H1 (cell line): ENCODE measurements at regions not wholly inside any gene's neighbourhood (a gene's known extent, or its start where the extent isn't known, plus 50 kb on each side); places are given as distances from the start of the nearest gene placed in this dataset.

Experiments used
- CTCF ChIA-PET: fragments of 300-600 bp; sonication (Branson Sonifier 250); formaldehyde crosslinking; loops from one replicate; lab custom pipeline; 2021; ENCODE audit not compliant: partially characterized antibody; lab: Charles Lee
- POLR2A ChIA-PET: fragments of 300-600 bp; sonication (Branson Sonifier 250); formaldehyde crosslinking; loops from one replicate; lab custom pipeline; 2021; ENCODE audit warnings: inconsistent platforms; ENCODE audit not compliant: partially characterized antibody; lab: Charles Lee
- DNase-seq, 2 experiments: peaks; one replicate each; pipeline versions ENCODE4 v3.0.0 to v3.0.0-alpha.2; 2010 to 2022; ENCODE audit warnings: low spot score in 2 of 2, low read depth in 1 of 2, mixed read lengths in 1 of 2
- FAIRE-seq: peaks from 2 replicates; lab custom pipeline; 2011; peaks lifted over from hg19 to GRCh38; lab: Jason Lieb, UNC
- H2AFZ ChIP-seq: 2 replicates; pipeline ENCODE4 v1.8.1; 2012; ENCODE audit warnings: low read length, inconsistent platforms
- H2AK5ac ChIP-seq: 2 replicates; pipeline ENCODE4 v1.6.1; 2013; ENCODE audit warnings: low read depth, low read length
- H2BK120ac ChIP-seq: replicated peaks from 2 replicates; pipeline ENCODE3; 2013; ENCODE audit warnings: low read depth, low read length, inconsistent platforms
- H2BK12ac ChIP-seq: 2 replicates; pipeline ENCODE4 v1.6.1; 2013; ENCODE audit warnings: low read depth, low read length
- H2BK15ac ChIP-seq: 2 replicates; pipeline ENCODE4 v1.6.1; 2013; ENCODE audit warnings: low read length
- H2BK20ac ChIP-seq: 2 replicates; pipeline ENCODE4 v1.6.1; 2013; ENCODE audit warnings: low read length
- H2BK5ac ChIP-seq: 2 replicates; pipeline ENCODE4 v1.6.1; 2013; ENCODE audit warnings: low read depth, low read length
- H3K14ac ChIP-seq: 2 replicates; pipeline ENCODE4 v1.6.1; 2013; ENCODE audit warnings: inconsistent platforms; ENCODE audit not compliant: insufficient read length
- H3K18ac ChIP-seq: 2 replicates; pipeline ENCODE4 v1.6.1; 2013; ENCODE audit warnings: low read length; ENCODE audit errors: extremely low read depth
- H3K23ac ChIP-seq: 2 replicates; pipeline ENCODE4 v1.6.1; 2013; ENCODE audit warnings: inconsistent platforms; ENCODE audit not compliant: insufficient read length
- H3K23me2 ChIP-seq: 2 replicates; pipeline ENCODE4 v1.6.1; 2013; ENCODE audit warnings: low read depth, low read length
- H3K27ac ChIP-seq: 2 replicates; pipeline ENCODE4 v1.6.1; 2011; ENCODE audit warnings: low read depth, low read length, inconsistent platforms
- H3K27me3 ChIP-seq, 4 experiments: replicated peaks in 1 of 4; 1 replicate in 1 of 4; 2 replicates in 3 of 4; pipeline versions ENCODE4 v1.6.1 to v1.8.1; 2011 to 2013; ENCODE audit warnings: low read length in 3 of 4, mild to moderate bottlenecking in 3 of 4, inconsistent platforms in 2 of 4, mixed read lengths in 2 of 4, moderate library complexity in 1 of 4; ENCODE audit not compliant: control insufficient read depth in 3 of 4, insufficient read depth in 3 of 4; ENCODE audit errors: extremely low read depth in 1 of 4
- H3K36me3 ChIP-seq, 4 experiments: 2 replicates each; pipeline versions ENCODE4 v1.6.1 to v1.8.1; 2011 to 2013; ENCODE audit warnings: mild to moderate bottlenecking in 4 of 4, low read length in 3 of 4, moderate library complexity in 2 of 4, control low read depth in 1 of 4, inconsistent platforms in 1 of 4; ENCODE audit not compliant: insufficient read depth in 4 of 4, control insufficient read depth in 2 of 4
- H3K4ac ChIP-seq: replicated peaks from 2 replicates; pipeline ENCODE3; 2013; ENCODE audit warnings: low read length, low read depth, mixed read lengths, inconsistent platforms; ENCODE audit not compliant: insufficient read length
- H3K4me1 ChIP-seq, 4 experiments: replicated peaks in 1 of 4; 1 replicate in 1 of 4; 2 replicates in 3 of 4; pipeline versions ENCODE4 v1.6.1 to v1.8.1; 2011 to 2013; ENCODE audit warnings: low read length in 3 of 4, inconsistent platforms in 2 of 4, mixed read lengths in 1 of 4; ENCODE audit not compliant: insufficient read depth in 4 of 4, control insufficient read depth in 3 of 4
- H3K4me2 ChIP-seq, 2 experiments: 2 replicates each; pipeline versions ENCODE4 v1.6.1 to v1.8.1; 2011 to 2013; ENCODE audit warnings: low read depth in 2 of 2, low read length in 2 of 2, control low read depth in 1 of 2, inconsistent platforms in 1 of 2, mild to moderate bottlenecking in 1 of 2; ENCODE audit not compliant: insufficient read depth in 1 of 2
- H3K4me3 ChIP-seq, 4 experiments: fragments of 200-600, 300-600 bp in 1 of 4; sonication (generic), shearing (Covaris generic), sonication (Bioruptor Twin) in 1 of 4; 2 replicates each; pipeline versions ENCODE4 v1.5.1 to v1.8.1; 2011 to 2016; ENCODE audit warnings: low read length in 4 of 4, low read depth in 3 of 4, control low read depth in 2 of 4, inconsistent platforms in 2 of 4, mild to moderate bottlenecking in 2 of 4, mixed read lengths in 1 of 4, moderate library complexity in 1 of 4; ENCODE audit not compliant: insufficient read depth in 2 of 4; ENCODE audit errors: extremely low read depth in 1 of 4
- H3K56ac ChIP-seq: replicated peaks from 2 replicates; pipeline ENCODE3; 2013; ENCODE audit warnings: low read depth, mild to moderate bottlenecking, mixed read lengths, low read length, inconsistent platforms; ENCODE audit not compliant: insufficient read length
- H3K79me1 ChIP-seq: 2 replicates; pipeline ENCODE4 v1.6.1; 2013; ENCODE audit warnings: low read depth, low read length, control low read depth
- H3K79me2 ChIP-seq, 2 experiments: 2 replicates each; pipeline versions ENCODE4 v1.6.1 to v1.8.1; 2012 to 2013; ENCODE audit warnings: low read length in 2 of 2, mild to moderate bottlenecking in 2 of 2, inconsistent platforms in 1 of 2; ENCODE audit not compliant: insufficient read depth in 2 of 2, control insufficient read depth in 1 of 2
- H3K9ac ChIP-seq, 4 experiments: replicated peaks in 1 of 4; 1 replicate in 1 of 4; 2 replicates in 3 of 4; pipeline versions ENCODE4 v1.6.1 to v1.8.1; 2011 to 2013; ENCODE audit warnings: low read depth in 3 of 4, low read length in 3 of 4, control low read depth in 2 of 4, mild to moderate bottlenecking in 2 of 4, moderate library complexity in 2 of 4, inconsistent platforms in 1 of 4; ENCODE audit errors: extremely low read depth in 1 of 4
- H3K9me3 ChIP-seq, 2 experiments: 2 replicates each; pipeline versions ENCODE4 v1.6.1 to v1.8.1; 2012 to 2013; ENCODE audit warnings: mild to moderate bottlenecking in 2 of 2, moderate library complexity in 2 of 2, control low read depth in 1 of 2, inconsistent platforms in 1 of 2, low read depth in 1 of 2, low read length in 1 of 2, mixed read lengths in 1 of 2; ENCODE audit not compliant: insufficient read depth in 2 of 2
- H4K20me1 ChIP-seq, 2 experiments: replicated peaks in 1 of 2; 2 replicates each; pipeline versions ENCODE3 to v1.8.1; 2011 to 2013; ENCODE audit warnings: inconsistent platforms in 2 of 2, low read length in 2 of 2, mild to moderate bottlenecking in 1 of 2; ENCODE audit not compliant: insufficient read depth in 2 of 2, control insufficient read depth in 1 of 2
- H4K5ac ChIP-seq: 2 replicates; pipeline ENCODE4 v1.6.1; 2013; ENCODE audit warnings: low read length, low read depth, mixed read lengths, inconsistent platforms; ENCODE audit not compliant: insufficient read length
- H4K8ac ChIP-seq: 2 replicates; pipeline ENCODE4 v1.8.0; 2013; ENCODE audit warnings: mild to moderate bottlenecking, moderate library complexity, low read length, inconsistent platforms; ENCODE audit not compliant: insufficient read depth; ENCODE audit errors: extremely low read depth
- H4K91ac ChIP-seq: replicated peaks from 2 replicates; pipeline ENCODE3; 2013; ENCODE audit warnings: low read length, mixed read lengths, inconsistent platforms; ENCODE audit not compliant: insufficient read length
- CBX5 ChIP-seq: fragments of 300-800, 300-1000 bp; sonication (generic); IDR thresholded peaks from 2 replicates; pipeline ENCODE4 v1.7.1; 2016; ENCODE audit warnings: antibody characterized with exemption, low read length, low read depth
- CHD2 ChIP-seq: IDR thresholded peaks from 2 replicates; pipeline ENCODE4 v1.6.1; 2012; ENCODE audit warnings: low read length, improper control_type of control experiment
- CTBP2 ChIP-seq: IDR thresholded peaks from 2 replicates; pipeline ENCODE4 v1.7.0; 2011; ENCODE audit warnings: borderline replicate concordance, mild to moderate bottlenecking, moderate library complexity, mixed read lengths, low read length; ENCODE audit not compliant: insufficient read depth, insufficient read length
- POLR2AphosphoS5 ChIP-seq: IDR thresholded peaks from 2 replicates; pipeline ENCODE4 v1.6.1; 2011; ENCODE audit warnings: low read depth, low read length
- RFX5 ChIP-seq: IDR thresholded peaks from 2 replicates; pipeline ENCODE4 v1.6.1; 2011; ENCODE audit warnings: low read depth, low read length, improper control_type of control experiment, borderline replicate concordance
- SP2 ChIP-seq: IDR thresholded peaks from 2 replicates; pipeline ENCODE4 v1.6.1; 2012; ENCODE audit warnings: mild to moderate bottlenecking, low read length, inconsistent platforms
- SP4 ChIP-seq: IDR thresholded peaks from 2 replicates; pipeline ENCODE4 v1.6.1; 2012; ENCODE audit warnings: low read length, inconsistent platforms
- SUZ12 ChIP-seq: fragments of 200-600 bp; sonication (generic); IDR thresholded peaks from 2 replicates; pipeline ENCODE4 v1.6.1; 2012; ENCODE audit warnings: mild to moderate bottlenecking, inconsistent platforms, low read length, moderate library complexity, mixed read lengths
- WGBS, 2 experiments: shearing (Covaris generic) in 1 of 2; methylation state at CpG; one replicate each; pipeline versions ENCODE4 v1.1.6 to v1.1.7; 2013 to 2015; ENCODE audit warnings: low lambda C conversion rate in 2 of 2, mixed read lengths in 2 of 2, inconsistent platforms in 1 of 2, low coverage in 1 of 2, missing lambda C conversion rate in 1 of 2; ENCODE audit not compliant: insufficient replicate concordance in 2 of 2, insufficient coverage in 1 of 2, insufficient read length in 1 of 2; ENCODE audit errors: extremely low coverage in 1 of 2, missing lambda C conversion rate in 1 of 2; 5-methylcytosine and 5-hydroxymethylcytosine counted together

DNA sequence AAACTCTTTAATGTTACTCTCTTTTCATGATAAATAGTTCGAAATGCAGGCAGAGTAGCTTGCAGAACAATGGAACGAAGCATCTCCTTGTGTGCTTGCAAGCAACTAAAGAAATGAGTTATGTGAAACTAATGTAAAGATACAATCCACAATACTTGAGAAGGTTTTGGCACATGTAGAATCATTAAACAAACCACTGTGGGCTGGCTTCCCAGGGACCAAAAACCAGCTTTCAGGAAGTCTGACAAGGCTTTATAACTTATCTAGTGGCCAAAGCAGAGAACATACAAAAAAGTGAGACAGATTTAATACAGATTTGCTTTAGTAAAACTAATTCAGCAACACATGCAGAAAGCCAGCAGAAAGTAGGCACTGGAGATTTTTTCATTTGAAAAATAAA, 1673.8 kb upstream of the AGA start:
- no peak for FAIRE-seq
- 80% methylated on average over 2 of the region's 2 CpGs; no CpG with 5 or more reads in 1 of the 2 experiments for WGBS, 2 experiments
- no peak overlapping the region for H3K9ac ChIP-seq

More for the DNA sequence above, 1673.8 kb upstream of the AGA start:
- TF ChIP-seq POLR2AphosphoS5 (no peak), SP4 (no peak), RFX5 (no peak), CTBP2 (no peak), SUZ12 (no peak), CHD2 (no peak), CBX5 (no peak), SP2 (no peak)
- H3K27ac ChIP-seq: no peak overlapping the region
- H3K14ac ChIP-seq: no peak overlapping the region
- no peak overlapping the region for H4K91ac ChIP-seq
- H3K18ac ChIP-seq: no peak overlapping the region
- no peak overlapping the region for H2BK12ac ChIP-seq
- H4K20me1 ChIP-seq: no peaks in the 10 kb centered on the region
- H2BK15ac ChIP-seq: no peak overlapping the region
- no peak overlapping the region for H4K5ac ChIP-seq
- ChIA-PET CTCF (interaction anchor here (0.6 kb wide), 2 partner anchors 665 to 1678 kb away, joined by 3 read pairs; no protein-coding TSS in a partner anchor), POLR2A (no interaction called here)
- H2BK20ac ChIP-seq: no peak overlapping the region
- no peak overlapping the region for H4K8ac ChIP-seq
- H2BK120ac ChIP-seq: no peak overlapping the region
- H3K79me1 ChIP-seq: no peaks in the 10 kb centered on the region
- no peaks in the 10 kb centered on the region for H3K36me3 ChIP-seq
- no peak overlapping the region for H3K4me3 ChIP-seq
- H3K79me2 ChIP-seq: no peaks in the 10 kb centered on the region
- H3K23me2 ChIP-seq: no peaks in the 10 kb centered on the region
- no peaks in the 10 kb centered on the region for H3K9me3 ChIP-seq
- no peak for DNase-seq
- H3K4me1 ChIP-seq: peaks cover 0 to 4% (median 1%) of the 10 kb centered on the region in 4 experiments; a peak in 1 of 7 replicates
- H2AFZ ChIP-seq: peak overlapping the region; percentile 75
- no peak overlapping the region for H2BK5ac ChIP-seq
- H2AK5ac ChIP-seq: no peak overlapping the region
- no peak overlapping the region for H3K23ac ChIP-seq
- H3K56ac ChIP-seq: no peak overlapping the region
- H3K4me2 ChIP-seq: no peak overlapping the region
- H3K27me3 ChIP-seq: no peaks in the 10 kb centered on the region
- no peak overlapping the region for H3K4ac ChIP-seq
